Vagina (tissue), 2 donors: ENCODE measurements at regions not wholly inside any gene's neighbourhood (a gene's known extent, or its start where the extent isn't known, plus 50 kb on each side); places are given as distances from the start of the nearest gene placed in this dataset.

Experiments
- CTCF ChIP-seq, 3 experiments: fragments of 450-650 bp in 2 of 3; fragments of 200-600 bp in 1 of 3; sonication (generic) in 1 of 3; IDR thresholded peaks; one replicate each; pipeline ENCODE4 v1.5.1; 2017 to 2019; ENCODE audit warnings: antibody characterized with exemption in 3 of 3, mild to moderate bottlenecking in 2 of 3, moderate library complexity in 2 of 3
- POLR2A ChIP-seq, 2 donors: fragments of 450-650 bp; IDR thresholded peaks; one replicate each; pipeline ENCODE4 v1.6.1; 2017; ENCODE audit warnings: antibody characterized with exemption in 2 of 2, mild to moderate bottlenecking in 2 of 2, moderate library complexity in 2 of 2
- POLR2AphosphoS5 ChIP-seq, 2 donors: sonication (generic); formaldehyde crosslinking; IDR thresholded peaks; one replicate each; pipeline ENCODE4 v1.9.0; 2017; ENCODE audit warnings: antibody characterized with exemption in 2 of 2, mild to moderate bottlenecking in 2 of 2, low read depth in 1 of 2; ENCODE audit not compliant: insufficient read depth in 1 of 2

DNA sequence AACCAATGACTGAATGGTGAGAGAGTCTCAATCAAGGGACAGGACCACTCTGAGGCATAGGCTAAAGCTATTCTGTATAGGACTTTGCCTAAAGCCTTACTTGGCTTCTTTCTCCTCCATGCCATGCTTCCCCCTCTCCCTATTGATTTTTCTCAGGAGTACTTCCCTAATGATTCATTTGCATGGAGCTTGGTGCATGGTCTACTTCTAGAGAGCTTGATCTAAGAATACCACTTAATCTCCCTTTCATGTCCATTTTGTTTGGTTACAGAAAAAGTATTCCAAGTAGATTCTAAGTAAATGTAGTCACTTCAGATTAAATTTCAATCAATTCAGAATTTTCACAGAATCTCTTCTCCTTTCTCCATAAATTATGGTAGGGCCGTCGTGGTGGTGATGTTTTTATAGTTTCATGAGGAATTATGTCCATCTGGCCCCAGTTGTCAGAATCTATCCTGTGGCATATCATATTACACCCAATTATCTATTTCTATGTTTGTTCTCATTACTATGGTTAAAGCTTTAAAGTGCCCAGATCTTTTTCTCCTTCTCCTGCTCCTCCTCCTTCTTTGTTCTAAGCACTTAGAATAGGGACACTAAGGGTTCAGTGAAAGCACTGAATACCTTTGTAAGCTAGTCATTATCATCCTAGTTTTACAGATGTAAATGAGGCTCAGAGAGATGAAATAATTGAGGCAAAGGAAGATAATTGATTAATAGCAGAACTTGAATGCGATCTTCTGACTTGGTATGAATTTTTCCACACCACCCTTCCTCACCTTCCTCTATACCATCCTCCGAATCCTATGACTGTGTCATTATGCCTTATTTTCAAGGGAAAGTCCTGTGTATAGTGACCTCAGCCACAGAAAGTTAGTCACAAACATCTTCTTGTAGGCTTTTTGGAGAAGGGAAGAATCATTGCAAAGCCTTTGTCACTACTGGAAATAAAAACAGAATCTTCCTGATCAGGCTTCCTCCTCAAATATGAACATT lies 85.6 kb upstream of the ZRANB2 start:
- TF ChIP-seq POLR2A (IDR thresholded peaks at IDR 0.05) (no peak), CTCF (IDR thresholded peaks at IDR 0.05) (no peak), POLR2AphosphoS5 (IDR thresholded peaks at IDR 0.05; ENCODE audit: insufficient read depth in 1 of 2, low read depth in 1 of 2) (no peak)
